ENCODE measurements at regions not wholly inside any gene's neighbourhood (a gene's known extent, or its start where the extent isn't known, plus 50 kb on each side); places are given as distances from the start of the nearest gene placed in this dataset.

DNA sequence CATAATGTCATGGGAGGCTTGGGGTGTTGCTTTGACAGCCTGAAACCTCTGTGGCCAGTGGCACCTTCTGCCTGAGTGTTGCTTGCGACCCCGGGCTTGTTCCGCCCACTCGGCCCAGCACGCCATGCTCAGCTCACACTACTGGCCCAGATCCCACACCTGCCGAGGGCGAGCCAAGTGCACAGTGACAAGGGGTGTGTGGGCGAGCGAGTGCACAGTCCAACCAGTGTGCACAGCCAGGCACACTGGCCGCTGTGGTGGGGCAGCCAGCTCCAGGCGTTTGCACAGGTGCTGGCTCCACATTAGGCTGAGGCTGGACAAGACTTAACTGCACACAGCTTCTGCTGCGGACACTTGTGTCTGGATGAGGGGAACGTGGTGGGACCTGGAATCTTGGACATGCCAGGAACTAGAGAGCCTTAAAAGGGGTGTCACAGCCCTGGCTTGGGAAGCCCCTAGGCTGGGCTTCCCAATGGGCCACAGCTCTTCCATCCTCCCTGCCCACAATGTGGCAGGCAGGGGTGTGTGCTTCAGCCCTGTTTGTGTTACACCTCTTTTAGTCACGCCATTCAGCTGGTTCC, 609.2 kb upstream of the FOXG1 start:
- no peaks in the 10 kb centered on the region for H3K36me3 ChIP-seq (ENCODE audit: control insufficient read depth, insufficient read depth, low read length)
- H3K27me3 ChIP-seq (replicated peaks; ENCODE audit: control insufficient read depth, insufficient read depth, low read length), result no peaks in the 10 kb centered on the region
- POLR2A ChIA-PET, result no interaction called here
- intact Hi-C loops (cut with micrococcal nuclease; ENCODE audit: unreplicated experiment), result no loop called here
- H3K9me3 Mint-ChIP-seq (ENCODE audit: unreplicated experiment), result no peaks in the 10 kb centered on the region
- H3K27me3 Mint-ChIP-seq (ENCODE audit: insufficient read depth, unreplicated experiment), result no peaks in the 10 kb centered on the region
- no peaks in the 10 kb centered on the region for H3K36me3 Mint-ChIP-seq (ENCODE audit: insufficient read depth, unreplicated experiment)
- no peaks in the 10 kb centered on the region for H3K9me3 ChIP-seq
- no peak for DNase-seq
- TF ChIP-seq, protein P1, sequence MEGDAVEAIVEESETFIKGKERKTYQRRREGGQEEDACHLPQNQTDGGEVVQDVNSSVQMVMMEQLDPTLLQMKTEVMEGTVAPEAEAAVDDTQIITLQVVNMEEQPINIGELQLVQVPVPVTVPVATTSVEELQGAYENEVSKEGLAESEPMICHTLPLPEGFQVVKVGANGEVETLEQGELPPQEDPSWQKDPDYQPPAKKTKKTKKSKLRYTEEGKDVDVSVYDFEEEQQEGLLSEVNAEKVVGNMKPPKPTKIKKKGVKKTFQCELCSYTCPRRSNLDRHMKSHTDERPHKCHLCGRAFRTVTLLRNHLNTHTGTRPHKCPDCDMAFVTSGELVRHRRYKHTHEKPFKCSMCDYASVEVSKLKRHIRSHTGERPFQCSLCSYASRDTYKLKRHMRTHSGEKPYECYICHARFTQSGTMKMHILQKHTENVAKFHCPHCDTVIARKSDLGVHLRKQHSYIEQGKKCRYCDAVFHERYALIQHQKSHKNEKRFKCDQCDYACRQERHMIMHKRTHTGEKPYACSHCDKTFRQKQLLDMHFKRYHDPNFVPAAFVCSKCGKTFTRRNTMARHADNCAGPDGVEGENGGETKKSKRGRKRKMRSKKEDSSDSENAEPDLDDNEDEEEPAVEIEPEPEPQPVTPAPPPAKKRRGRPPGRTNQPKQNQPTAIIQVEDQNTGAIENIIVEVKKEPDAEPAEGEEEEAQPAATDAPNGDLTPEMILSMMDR (IDR thresholded peaks at IDR 0.05; ENCODE audit: insufficient read depth in 1 of 2, low read depth in 1 of 2, low read length in 1 of 2, severe bottlenecking in 1 of 2, unreplicated experiment in 1 of 2), result no peak
- no TSS peak for BruUV-seq (replicated peaks)
- peaks cover 21% of the 10 kb centered on the region for H3K4me1 Mint-ChIP-seq (ENCODE audit: low read depth, unreplicated experiment)
- H3K4me1 ChIP-seq, result no peaks in the 10 kb centered on the region
- no peak overlapping the region for H3K4me3 Mint-ChIP-seq (ENCODE audit: unreplicated experiment)
- no peak overlapping the region for H3K27ac Mint-ChIP-seq (ENCODE audit: unreplicated experiment)
- no peak overlapping the region for H3K4me3 ChIP-seq (ENCODE audit: low read depth, low read length)
- CTCF ChIA-PET, result no interaction called here

GRCh38 chr14:28157887-28158791, 608.4 kb upstream of the FOXG1 start:
- TF ChIP-seq, protein P1 (IDR thresholded peaks at IDR 0.05; ENCODE audit: insufficient read depth in 1 of 2, low read depth in 1 of 2, low read length in 1 of 2, severe bottlenecking in 1 of 2, unreplicated experiment in 1 of 2), result no peak

DNA sequence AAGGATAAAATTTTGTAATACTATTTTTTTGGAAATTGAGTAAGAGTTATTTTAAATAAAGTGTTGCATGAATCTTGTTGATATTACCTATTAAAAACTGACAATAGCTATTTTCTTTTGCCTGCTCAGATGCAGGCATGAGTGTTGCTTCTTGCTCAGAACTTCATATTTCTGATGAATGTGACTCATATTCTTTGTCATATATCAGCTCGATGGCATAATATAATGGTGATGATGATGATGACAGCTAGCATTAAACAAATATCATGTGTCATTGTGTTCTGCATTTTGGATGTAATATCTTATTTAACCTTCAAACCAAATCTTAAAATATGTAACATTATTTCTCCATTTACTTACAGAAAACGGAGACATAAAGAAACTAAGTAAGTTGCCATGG, 605.5 kb upstream of the FOXG1 start:
- Mint-ChIP-seq H3K9me3 (ENCODE audit: unreplicated experiment) (no peaks in the 10 kb centered on the region), H3K4me3 (ENCODE audit: unreplicated experiment) (no peak overlapping the region), H3K27ac (ENCODE audit: unreplicated experiment) (no peak overlapping the region), H3K4me1 (ENCODE audit: low read depth, unreplicated experiment) (no peaks in the 10 kb centered on the region), H3K27me3 (ENCODE audit: insufficient read depth, unreplicated experiment) (no peaks in the 10 kb centered on the region), H3K36me3 (ENCODE audit: insufficient read depth, unreplicated experiment) (no peaks in the 10 kb centered on the region)
- TF ChIP-seq, protein P1 (IDR thresholded peaks at IDR 0.05; ENCODE audit: insufficient read depth in 1 of 2, low read depth in 1 of 2, low read length in 1 of 2, severe bottlenecking in 1 of 2, unreplicated experiment in 1 of 2), result no peak
- ChIA-PET POLR2A (no interaction called here), CTCF (no interaction called here)
- Histone ChIP-seq H3K4me1 (no peaks in the 10 kb centered on the region), H3K27me3 (replicated peaks; ENCODE audit: control insufficient read depth, insufficient read depth, low read length) (no peaks in the 10 kb centered on the region), H3K4me3 (ENCODE audit: low read depth, low read length) (no peak overlapping the region), H3K9me3 (no peaks in the 10 kb centered on the region), H3K36me3 (ENCODE audit: control insufficient read depth, insufficient read depth, low read length) (no peaks in the 10 kb centered on the region)
- BruUV-seq (replicated peaks), result no TSS peak
- no peak for DNase-seq
- intact Hi-C loops (cut with micrococcal nuclease; ENCODE audit: unreplicated experiment), result no loop called here

More at GRCh38 chr14:28157887-28158791, 608.4 kb upstream of the FOXG1 start:
- BruUV-seq (replicated peaks), result no TSS peak
- Histone ChIP-seq H3K27me3 (replicated peaks; ENCODE audit: control insufficient read depth, insufficient read depth, low read length) (no peaks in the 10 kb centered on the region), H3K4me1 (no peaks in the 10 kb centered on the region), H3K9me3 (no peaks in the 10 kb centered on the region), H3K36me3 (ENCODE audit: control insufficient read depth, insufficient read depth, low read length) (no peaks in the 10 kb centered on the region), H3K4me3 (ENCODE audit: low read depth, low read length) (no peak overlapping the region)
- Mint-ChIP-seq H3K36me3 (ENCODE audit: insufficient read depth, unreplicated experiment) (no peaks in the 10 kb centered on the region), H3K4me1 (ENCODE audit: low read depth, unreplicated experiment) (peaks cover 16% of the 10 kb centered on the region), H3K27me3 (ENCODE audit: insufficient read depth, unreplicated experiment) (no peaks in the 10 kb centered on the region), H3K4me3 (ENCODE audit: unreplicated experiment) (no peak overlapping the region), H3K27ac (ENCODE audit: unreplicated experiment) (no peak overlapping the region), H3K9me3 (ENCODE audit: unreplicated experiment) (no peaks in the 10 kb centered on the region)
- intact Hi-C loops (cut with micrococcal nuclease; ENCODE audit: unreplicated experiment), result no loop called here
- POLR2A ChIA-PET, result no interaction called here
- no peak for DNase-seq
- CTCF ChIA-PET, result no interaction called here

Measured in Caco-2 (cell line).